ENCODE measurements at regions not wholly inside any gene's neighbourhood (a gene's known extent, or its start where the extent isn't known, plus 50 kb on each side); places are given as distances from the start of the nearest gene placed in this dataset.

GRCh38 chr2:129229830-129230441 is 749.5 kb upstream of the RAB6C start:
- no peak overlapping the region for H3K27ac ChIP-seq (ENCODE audit: low read depth, low read length)
- no peaks in the 10 kb centered on the region for H3K4me1 ChIP-seq (ENCODE audit: control insufficient read depth, low read length)
- H4K20me1 ChIP-seq (ENCODE audit: control insufficient read depth, insufficient read depth, low read depth, low read length), result no peaks in the 10 kb centered on the region
- H3K4me3 ChIP-seq (ENCODE audit: low read length), result no peak overlapping the region
- H3F3A ChIP-seq (ENCODE audit: control insufficient read depth, insufficient read depth), result no peaks in the 10 kb centered on the region
- no peaks in the 10 kb centered on the region for H3K79me2 ChIP-seq (ENCODE audit: control insufficient read depth, low read length)
- TF ChIP-seq CTCF (IDR thresholded peaks at IDR 0.05; ENCODE audit: low read depth, low read length, poor library complexity, severe bottlenecking), result no peak
- TF ChIP-seq EZH2phosphoT487 (IDR thresholded peaks at IDR 0.05; ENCODE audit: borderline replicate concordance, low read length), result no peak
- no peaks in the 10 kb centered on the region for H3K27me3 ChIP-seq (ENCODE audit: control insufficient read depth, low read length)
- H3K9me2 ChIP-seq (replicated peaks; ENCODE audit: control insufficient read depth, low read length), result no peaks in the 10 kb centered on the region
- no peaks in the 10 kb centered on the region for H3K9me3 ChIP-seq (ENCODE audit: control insufficient read depth, insufficient read depth, low read length)
- H3K4me2 ChIP-seq (ENCODE audit: low read length), result no peak overlapping the region
- H3K36me3 ChIP-seq (ENCODE audit: control insufficient read depth, low read length), result no peaks in the 10 kb centered on the region

DNA sequence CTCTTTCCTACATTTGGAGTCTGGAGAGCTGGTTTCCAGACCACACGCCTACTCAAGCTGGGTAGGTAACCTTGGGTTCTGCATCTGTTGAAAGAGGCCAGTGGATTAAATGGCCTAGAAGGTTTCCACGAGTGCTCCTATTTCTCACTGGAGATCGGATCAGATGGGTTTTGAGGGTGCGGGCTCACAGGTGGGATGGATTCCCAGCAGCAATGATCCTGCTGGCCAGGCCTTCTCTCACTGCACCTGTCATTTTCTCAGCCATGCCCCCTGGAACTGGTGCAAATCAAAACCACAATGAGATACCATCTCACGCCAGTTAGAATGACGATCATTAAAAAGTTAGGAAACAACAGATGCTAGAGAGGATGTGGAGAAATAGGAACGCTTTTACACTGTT is 747.5 kb upstream of the RAB6C start:
- H3K4me3 ChIP-seq (ENCODE audit: low read length), result no peak overlapping the region
- no peak for TF ChIP-seq EZH2phosphoT487 (IDR thresholded peaks at IDR 0.05; ENCODE audit: borderline replicate concordance, low read length)
- no peak for TF ChIP-seq CTCF (IDR thresholded peaks at IDR 0.05; ENCODE audit: low read depth, low read length, poor library complexity, severe bottlenecking)
- H4K20me1 ChIP-seq (ENCODE audit: control insufficient read depth, insufficient read depth, low read depth, low read length), result no peaks in the 10 kb centered on the region
- H3K9me2 ChIP-seq (replicated peaks; ENCODE audit: control insufficient read depth, low read length), result no peaks in the 10 kb centered on the region
- no peaks in the 10 kb centered on the region for H3K27me3 ChIP-seq (ENCODE audit: control insufficient read depth, low read length)
- H3K79me2 ChIP-seq (ENCODE audit: control insufficient read depth, low read length), result no peaks in the 10 kb centered on the region
- H3K27ac ChIP-seq (ENCODE audit: low read depth, low read length), result no peak overlapping the region
- no peak overlapping the region for H3K4me2 ChIP-seq (ENCODE audit: low read length)
- no peaks in the 10 kb centered on the region for H3K4me1 ChIP-seq (ENCODE audit: control insufficient read depth, low read length)
- H3K36me3 ChIP-seq (ENCODE audit: control insufficient read depth, low read length), result no peaks in the 10 kb centered on the region
- H3K9me3 ChIP-seq (ENCODE audit: control insufficient read depth, insufficient read depth, low read length), result no peaks in the 10 kb centered on the region
- H3F3A ChIP-seq (ENCODE audit: control insufficient read depth, insufficient read depth), result no peaks in the 10 kb centered on the region

DNA sequence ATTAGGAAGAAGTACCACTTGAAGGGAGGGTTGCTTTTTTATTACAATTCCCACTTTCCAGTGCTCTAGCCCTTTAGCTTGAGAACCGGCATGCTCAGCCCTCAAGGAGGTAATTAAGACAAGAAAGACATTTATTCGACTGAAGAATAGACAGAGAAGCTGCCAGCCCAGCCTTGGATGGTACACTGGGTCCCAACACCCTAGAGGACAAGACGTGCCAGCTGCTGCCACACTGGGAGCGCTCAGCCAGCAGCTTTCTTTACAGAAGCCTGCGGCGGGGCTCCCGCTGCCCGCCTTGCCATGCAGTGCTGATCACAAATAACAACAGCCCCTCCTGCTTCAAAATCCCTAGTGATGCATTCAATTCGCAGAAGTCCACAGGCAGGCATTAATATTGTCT is 746.3 kb upstream of the RAB6C start:
- no peaks in the 10 kb centered on the region for H3K27me3 ChIP-seq (ENCODE audit: control insufficient read depth, low read length)
- no peaks in the 10 kb centered on the region for H3K36me3 ChIP-seq (ENCODE audit: control insufficient read depth, low read length)
- no peak overlapping the region for H3K4me2 ChIP-seq (ENCODE audit: low read length)
- TF ChIP-seq EZH2phosphoT487 (IDR thresholded peaks at IDR 0.05; ENCODE audit: borderline replicate concordance, low read length) (no peak), CTCF (IDR thresholded peaks at IDR 0.05; ENCODE audit: low read depth, low read length, poor library complexity, severe bottlenecking) (no peak)
- H3F3A ChIP-seq (ENCODE audit: control insufficient read depth, insufficient read depth), result no peaks in the 10 kb centered on the region
- no peak overlapping the region for H3K27ac ChIP-seq (ENCODE audit: low read depth, low read length)
- no peak overlapping the region for H3K4me3 ChIP-seq (ENCODE audit: low read length)
- no peaks in the 10 kb centered on the region for H4K20me1 ChIP-seq (ENCODE audit: control insufficient read depth, insufficient read depth, low read depth, low read length)
- no peaks in the 10 kb centered on the region for H3K4me1 ChIP-seq (ENCODE audit: control insufficient read depth, low read length)
- H3K79me2 ChIP-seq (ENCODE audit: control insufficient read depth, low read length), result no peaks in the 10 kb centered on the region
- no peaks in the 10 kb centered on the region for H3K9me3 ChIP-seq (ENCODE audit: control insufficient read depth, insufficient read depth, low read length)
- no peaks in the 10 kb centered on the region for H3K9me2 ChIP-seq (replicated peaks; ENCODE audit: control insufficient read depth, low read length)

All from DOHH2 (cell line).